ENCODE measurements at regions not wholly inside any gene's neighbourhood (a gene's known extent, or its start where the extent isn't known, plus 50 kb on each side); places are given as distances from the start of the nearest gene placed in this dataset.

DNA sequence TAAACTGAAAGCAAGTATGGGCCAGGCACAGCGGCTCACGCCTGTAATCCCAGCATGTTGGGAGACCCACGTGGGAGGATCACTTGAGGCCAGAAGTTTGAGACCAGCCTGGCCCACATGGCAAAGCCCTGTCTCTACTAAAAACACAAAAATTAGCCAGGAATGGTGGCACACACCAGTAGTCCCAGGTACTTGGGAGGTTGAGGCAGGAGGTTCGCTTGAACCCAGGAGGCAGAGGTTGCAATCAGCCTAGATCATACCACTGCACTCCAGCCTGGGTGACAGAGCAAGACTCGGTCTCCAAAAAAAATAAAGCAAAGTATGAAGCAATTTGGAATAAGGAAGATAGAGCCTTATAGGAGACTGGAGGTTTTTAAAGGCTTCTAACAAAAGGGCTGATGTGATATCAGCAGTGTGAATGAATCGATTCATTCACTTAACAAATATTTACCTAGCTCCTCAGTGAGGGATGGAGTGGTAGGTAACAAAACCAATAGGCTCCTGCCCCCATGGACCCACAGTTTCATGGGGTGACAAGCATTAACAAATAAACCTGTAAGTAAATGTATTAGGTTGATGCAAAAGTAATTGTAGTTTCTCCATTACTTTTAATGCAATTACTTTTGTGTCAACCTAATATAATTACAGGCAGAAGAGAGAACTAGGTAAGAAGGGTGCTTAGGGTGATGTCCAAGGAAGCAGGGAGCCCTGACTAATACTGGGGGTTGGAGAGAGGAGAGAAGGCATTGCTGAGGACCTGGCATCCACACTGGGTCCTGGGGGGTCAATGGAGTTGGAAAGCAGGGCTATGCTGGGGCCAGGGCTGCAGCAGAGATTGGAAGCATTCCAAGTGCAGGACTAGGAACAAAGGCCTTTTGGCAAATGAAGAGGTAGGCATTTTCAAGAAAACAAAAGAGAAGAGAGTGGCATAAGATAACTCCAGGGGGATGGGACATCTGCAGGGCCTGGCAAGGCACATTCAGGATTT is 195.4 kb upstream of the ARL4C start:
- no peak for TF ChIP-seq EZH2 (IDR thresholded peaks at IDR 0.05; ENCODE audit: low read length)
- TF ChIP-seq, protein P1, sequence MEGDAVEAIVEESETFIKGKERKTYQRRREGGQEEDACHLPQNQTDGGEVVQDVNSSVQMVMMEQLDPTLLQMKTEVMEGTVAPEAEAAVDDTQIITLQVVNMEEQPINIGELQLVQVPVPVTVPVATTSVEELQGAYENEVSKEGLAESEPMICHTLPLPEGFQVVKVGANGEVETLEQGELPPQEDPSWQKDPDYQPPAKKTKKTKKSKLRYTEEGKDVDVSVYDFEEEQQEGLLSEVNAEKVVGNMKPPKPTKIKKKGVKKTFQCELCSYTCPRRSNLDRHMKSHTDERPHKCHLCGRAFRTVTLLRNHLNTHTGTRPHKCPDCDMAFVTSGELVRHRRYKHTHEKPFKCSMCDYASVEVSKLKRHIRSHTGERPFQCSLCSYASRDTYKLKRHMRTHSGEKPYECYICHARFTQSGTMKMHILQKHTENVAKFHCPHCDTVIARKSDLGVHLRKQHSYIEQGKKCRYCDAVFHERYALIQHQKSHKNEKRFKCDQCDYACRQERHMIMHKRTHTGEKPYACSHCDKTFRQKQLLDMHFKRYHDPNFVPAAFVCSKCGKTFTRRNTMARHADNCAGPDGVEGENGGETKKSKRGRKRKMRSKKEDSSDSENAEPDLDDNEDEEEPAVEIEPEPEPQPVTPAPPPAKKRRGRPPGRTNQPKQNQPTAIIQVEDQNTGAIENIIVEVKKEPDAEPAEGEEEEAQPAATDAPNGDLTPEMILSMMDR (optimal IDR thresholded peaks at IDR 0.05 in 1 of 3, IDR thresholded peaks at IDR 0.05 in 1 of 3, conservative IDR thresholded peaks at IDR 0.05 in 1 of 3; ENCODE audit: extremely low read depth in 1 of 3, insufficient read depth in 2 of 3, low read length in 3 of 3): no peak

Data from keratinocyte (primary cell).